SK-N-MC (cell line): ENCODE measurements at regions not wholly inside any gene's neighbourhood (a gene's known extent, or its start where the extent isn't known, plus 50 kb on each side); places are given as distances from the start of the nearest gene placed in this dataset.

Experiments
- DNase-seq: peaks from one replicate; pipeline ENCODE4 v3.0.0-alpha.2; 2011; ENCODE audit warnings: low read depth, low spot score
- H3K27ac ChIP-seq: fragments of 200-600 bp; sonication (generic); 2 replicates; pipeline ENCODE4 v1.5.1; 2016; ENCODE audit warnings: mixed run types
- H3K36me3 ChIP-seq: fragments of 200-600 bp; sonication (generic); 2 replicates; pipeline ENCODE4 v1.6.1; 2017; ENCODE audit warnings: antibody characterized with exemption, low read length, mixed read lengths; ENCODE audit not compliant: insufficient read depth
- H3K4me3 ChIP-seq: fragments of 200-600 bp; sonication (generic); 2 replicates; pipeline ENCODE4 v1.5.1; 2016
- H3K9ac ChIP-seq: fragments of 200-600 bp; sonication (generic); 2 replicates; pipeline ENCODE4 v1.8.0; 2017; ENCODE audit warnings: mixed run types, mixed read lengths; ENCODE audit not compliant: insufficient read length
- H3K9me3 ChIP-seq: fragments of 200-600 bp; sonication (generic); 2 replicates; pipeline ENCODE4 v1.6.1; 2017; ENCODE audit warnings: low read depth, mild to moderate bottlenecking, antibody characterized with exemption, low read length, moderate library complexity, mixed read lengths
- EZH2 ChIP-seq: fragments of 200-600 bp; sonication (generic); IDR thresholded peaks from one replicate; pipeline ENCODE4 v1.6.1; 2017; ENCODE audit warnings: antibody characterized with exemption
- FOXP2 ChIP-seq: optimal IDR thresholded peaks from 2 replicates; pipeline ENCODE3; 2011; ENCODE audit warnings: mild to moderate bottlenecking, moderate library complexity; ENCODE audit not compliant: insufficient read depth; ENCODE audit errors: extremely low read length, control extremely low read depth
- POLR2AphosphoS5 ChIP-seq: IDR thresholded peaks from 2 replicates; pipeline ENCODE4 v1.6.1; 2012; ENCODE audit warnings: mild to moderate bottlenecking, low read depth, low read length, borderline replicate concordance

DNA sequence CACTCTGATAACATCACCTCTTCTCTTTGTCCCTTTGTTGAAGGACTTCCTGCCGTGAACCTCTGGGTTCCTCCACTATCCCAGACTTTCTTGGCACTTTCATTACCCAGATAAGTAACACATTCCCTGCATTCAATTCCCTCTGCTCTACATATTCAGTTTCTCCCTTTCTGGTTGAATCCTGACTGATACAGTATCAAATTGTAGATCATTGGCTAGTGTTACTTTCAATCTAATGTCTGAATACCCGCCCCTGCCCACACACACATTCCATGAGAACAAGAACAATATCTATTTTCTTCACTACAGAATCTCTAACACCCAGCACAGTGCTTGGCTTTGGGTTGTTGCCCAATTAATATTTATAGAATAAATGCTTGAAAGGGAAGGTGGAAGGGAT, 163.5 kb downstream of the ABHD5 start:
- no peak for DNase-seq
- H3K36me3 ChIP-seq = no peaks in the 10 kb centered on the region
- H3K27ac ChIP-seq = no peak overlapping the region
- H3K9ac ChIP-seq = no peak overlapping the region
- no peak overlapping the region for H3K4me3 ChIP-seq
- no peak for TF ChIP-seq POLR2AphosphoS5
- TF ChIP-seq EZH2 = no peak
- TF ChIP-seq FOXP2 = no peak
- no peaks in the 10 kb centered on the region for H3K9me3 ChIP-seq

DNA sequence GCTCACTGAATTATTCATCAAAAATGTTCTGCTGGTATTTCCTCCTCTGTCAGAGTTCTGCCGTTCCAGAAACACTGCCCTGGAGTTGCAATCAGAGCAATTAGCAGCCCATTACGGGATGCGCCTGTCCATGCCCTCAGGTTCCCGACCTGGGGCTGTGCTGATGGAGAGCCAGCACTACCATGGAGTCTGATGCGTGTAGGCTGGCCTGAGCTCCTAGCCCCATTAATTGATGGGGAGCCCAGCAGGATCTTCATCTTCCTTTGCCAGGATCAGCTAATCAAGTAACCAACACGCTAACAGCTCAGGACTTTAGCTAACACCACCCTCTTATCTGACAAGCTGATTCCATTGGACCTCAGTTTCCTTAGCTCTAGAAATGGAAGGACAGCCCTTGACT, 164.2 kb downstream of the ABHD5 start:
- H3K9ac ChIP-seq = no peak overlapping the region
- no peaks in the 10 kb centered on the region for H3K9me3 ChIP-seq
- no peak overlapping the region for H3K4me3 ChIP-seq
- H3K27ac ChIP-seq = no peak overlapping the region
- TF ChIP-seq FOXP2 (no peak), EZH2 (no peak)
- DNase-seq = no peak
- H3K36me3 ChIP-seq = no peaks in the 10 kb centered on the region

DNA sequence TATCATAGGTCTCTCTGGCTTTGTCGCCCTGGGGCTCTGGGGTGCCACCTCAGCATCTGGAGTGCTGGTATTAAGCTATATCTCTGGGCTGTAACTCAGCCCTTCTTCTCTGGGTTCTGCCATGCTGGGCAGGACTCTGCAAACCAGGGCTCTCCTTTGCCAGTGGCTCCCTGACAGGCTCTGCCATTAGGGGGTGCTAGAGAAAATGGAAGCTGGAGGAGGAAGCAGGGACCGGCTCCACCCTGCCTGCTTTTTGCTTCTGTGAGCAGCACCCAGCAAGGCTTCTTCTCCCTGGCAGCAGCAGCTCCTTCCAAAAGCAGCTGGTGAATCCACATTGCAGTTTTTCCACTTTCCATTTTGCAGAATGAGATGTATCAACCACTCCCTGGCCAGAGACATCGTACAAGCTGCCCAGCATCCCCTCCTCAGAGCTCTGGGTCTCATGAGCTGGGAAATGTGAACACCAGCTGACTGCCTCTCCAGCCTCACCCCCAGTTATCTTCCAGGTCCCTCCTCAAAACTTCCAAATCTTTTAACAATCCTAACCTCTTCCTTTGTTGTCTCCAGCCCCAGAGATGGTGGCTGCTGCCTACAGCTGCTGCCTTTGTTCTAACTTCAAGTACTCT, 165.0 kb downstream of the ABHD5 start:
- no peak overlapping the region for H3K4me3 ChIP-seq
- H3K9ac ChIP-seq = no peak overlapping the region
- H3K9me3 ChIP-seq = no peaks in the 10 kb centered on the region
- H3K27ac ChIP-seq = no peak overlapping the region
- no peak for DNase-seq
- H3K36me3 ChIP-seq = no peaks in the 10 kb centered on the region
- TF ChIP-seq FOXP2 (no peak), POLR2AphosphoS5 (no peak), EZH2 (no peak)

DNA sequence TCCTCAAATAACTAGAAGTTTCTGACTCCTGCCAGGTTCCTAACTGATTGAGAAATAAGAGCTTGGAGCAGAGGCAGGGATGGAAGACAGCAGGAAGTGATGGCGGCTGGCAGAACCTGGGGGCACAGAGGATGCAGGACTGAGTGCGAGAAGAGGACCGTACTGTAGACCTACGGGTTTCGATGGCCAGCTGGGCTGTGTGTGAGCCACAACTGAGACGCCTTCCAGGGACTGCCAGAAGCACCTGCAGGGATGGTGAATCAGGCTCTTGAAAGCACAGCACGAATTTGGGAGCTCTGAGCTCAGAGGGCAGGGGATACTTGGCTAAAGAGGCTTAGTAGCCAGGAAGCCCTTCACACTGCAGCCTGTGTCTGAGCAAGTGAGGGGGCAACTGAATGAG, 165.6 kb downstream of the ABHD5 start:
- H3K27ac ChIP-seq = no peak overlapping the region
- no peak for DNase-seq
- no peaks in the 10 kb centered on the region for H3K36me3 ChIP-seq
- TF ChIP-seq EZH2 = no peak
- TF ChIP-seq FOXP2 = no peak
- no peak for TF ChIP-seq POLR2AphosphoS5
- no peak overlapping the region for H3K9ac ChIP-seq
- no peaks in the 10 kb centered on the region for H3K9me3 ChIP-seq
- no peak overlapping the region for H3K4me3 ChIP-seq

DNA sequence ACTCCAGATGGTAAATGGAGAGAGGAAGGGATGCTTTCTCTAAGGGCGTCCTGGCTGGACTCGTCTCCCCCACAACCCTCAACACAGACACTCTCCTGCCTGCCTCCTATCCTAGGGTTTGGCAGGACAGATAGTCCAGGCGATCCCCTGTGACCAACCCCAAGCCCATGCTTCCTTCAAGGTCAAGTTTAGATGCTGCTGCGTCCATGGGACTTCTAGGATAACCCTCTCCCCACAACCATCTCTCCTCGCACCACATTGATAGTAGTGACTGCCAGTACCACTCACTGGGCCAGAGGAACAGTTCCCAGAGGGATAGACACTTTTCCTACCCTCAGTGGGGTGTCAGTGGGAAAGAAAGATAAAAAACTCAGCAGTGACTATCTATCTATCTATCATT, 166.0 kb downstream of the ABHD5 start:
- no peak overlapping the region for H3K27ac ChIP-seq
- H3K4me3 ChIP-seq = no peak overlapping the region
- no peaks in the 10 kb centered on the region for H3K36me3 ChIP-seq
- H3K9ac ChIP-seq = no peak overlapping the region
- H3K9me3 ChIP-seq = no peaks in the 10 kb centered on the region
- TF ChIP-seq EZH2 (no peak), FOXP2 (no peak), POLR2AphosphoS5 (no peak)
- no peak for DNase-seq

DNA sequence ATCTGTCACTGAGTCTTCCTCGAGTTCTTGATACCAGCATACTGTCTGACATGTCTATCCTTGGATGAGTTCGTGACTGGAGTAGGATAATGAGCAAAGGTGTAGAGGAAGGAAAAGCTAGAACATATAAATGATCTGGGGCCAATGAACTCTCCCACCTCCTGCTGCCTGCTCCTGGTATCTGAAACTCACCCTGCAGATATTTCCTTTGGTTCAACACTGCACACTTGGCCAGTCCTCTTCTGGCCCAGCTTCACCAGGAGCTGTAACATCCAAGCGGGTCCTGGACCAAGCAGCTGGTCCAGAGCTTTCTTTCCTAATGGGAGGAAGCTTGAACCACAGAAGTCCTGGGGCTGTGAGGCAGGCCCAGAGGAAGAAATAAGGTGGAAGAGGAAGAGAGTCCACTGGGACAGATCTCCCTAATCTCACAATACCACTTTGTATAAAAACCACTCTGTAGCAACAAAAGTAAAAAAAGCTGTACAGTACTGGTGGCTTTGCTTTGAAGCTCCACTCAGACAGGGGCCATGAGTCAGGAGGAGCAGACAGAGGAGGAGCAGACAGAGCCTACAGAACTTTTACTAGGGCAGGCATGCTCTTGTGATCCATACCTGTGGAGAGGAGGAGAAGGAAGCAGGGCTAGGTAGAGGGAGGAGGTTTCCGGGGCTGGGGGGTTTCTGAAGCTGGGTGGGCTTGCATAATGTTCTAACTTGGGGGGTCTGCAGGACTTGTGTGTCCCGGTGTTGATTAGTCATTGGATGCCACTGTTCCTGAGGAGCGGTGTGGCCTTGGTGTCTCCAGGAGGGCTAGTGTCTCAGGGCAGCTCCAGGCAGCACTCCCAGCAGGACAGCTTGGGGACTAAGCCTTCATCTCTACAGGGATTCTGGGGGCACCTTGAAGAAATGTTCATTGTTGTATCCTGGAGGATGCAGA, 166.9 kb downstream of the ABHD5 start:
- Histone ChIP-seq H3K9me3 (no peaks in the 10 kb centered on the region), H3K27ac (no peak overlapping the region), H3K9ac (no peak overlapping the region), H3K4me3 (no peak overlapping the region), H3K36me3 (no peaks in the 10 kb centered on the region)
- no peak for DNase-seq
- TF ChIP-seq POLR2AphosphoS5 (no peak), FOXP2 (no peak), EZH2 (no peak)

DNA sequence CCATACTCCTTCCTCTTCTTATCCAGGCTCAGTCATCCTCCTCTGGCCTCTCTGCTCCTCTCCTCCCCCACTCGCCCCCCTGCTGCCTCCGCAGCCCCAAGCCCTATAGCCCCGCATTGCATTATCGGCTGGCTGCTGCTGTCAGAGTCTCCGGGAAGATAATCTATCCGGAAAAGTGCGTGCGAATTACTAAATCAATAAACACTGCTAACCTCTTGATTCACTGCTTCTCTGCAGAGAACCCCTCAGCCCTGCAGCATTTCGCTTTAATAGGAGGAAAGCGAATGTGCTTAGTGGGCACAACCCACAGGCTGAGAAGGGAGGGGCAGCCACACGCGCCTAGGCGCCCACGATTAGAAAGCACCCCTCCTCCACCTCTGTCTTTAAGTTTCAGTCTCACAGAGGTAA, 167.6 kb downstream of the ABHD5 start:
- H3K4me3 ChIP-seq = no peak overlapping the region

DNA sequence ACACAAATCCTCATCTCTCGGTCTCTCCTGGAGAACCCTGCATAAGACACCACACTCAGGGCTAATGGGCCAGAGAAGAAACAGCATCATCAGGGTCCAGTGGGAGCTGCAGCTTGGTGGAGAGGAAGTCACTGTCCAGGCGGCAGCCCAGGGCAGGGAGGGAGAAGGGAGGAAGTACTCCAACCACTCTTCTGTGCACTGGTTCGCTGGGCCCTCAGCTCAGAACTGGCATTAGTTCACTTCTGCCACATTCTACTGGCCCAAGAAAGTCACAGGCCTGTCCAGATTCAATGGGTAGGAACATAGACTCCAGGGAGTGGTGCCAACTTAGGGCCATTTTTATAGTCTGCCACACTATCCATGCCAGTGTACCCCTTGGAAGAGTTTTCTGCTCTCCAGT, 169.0 kb downstream of the ABHD5 start:
- TF ChIP-seq FOXP2 (no peak), POLR2AphosphoS5 (no peak), EZH2 (no peak)
- no peak for DNase-seq
- no peaks in the 10 kb centered on the region for H3K9me3 ChIP-seq
- no peaks in the 10 kb centered on the region for H3K36me3 ChIP-seq
- no peak overlapping the region for H3K27ac ChIP-seq
- H3K9ac ChIP-seq = no peak overlapping the region
- H3K4me3 ChIP-seq = no peak overlapping the region

More for the DNA sequence above, 167.6 kb downstream of the ABHD5 start:
- H3K36me3 ChIP-seq = no peaks in the 10 kb centered on the region
- H3K9me3 ChIP-seq = no peaks in the 10 kb centered on the region
- DNase-seq = no peak
- TF ChIP-seq POLR2AphosphoS5 = no peak
- no peak for TF ChIP-seq EZH2
- no peak for TF ChIP-seq FOXP2
- H3K9ac ChIP-seq = no peak overlapping the region
- no peak overlapping the region for H3K27ac ChIP-seq
